ENCODE measurements at regions not wholly inside any gene's neighbourhood (a gene's known extent, or its start where the extent isn't known, plus 50 kb on each side); places are given as distances from the start of the nearest gene placed in this dataset.

- TF ChIP-seq AFF4 (CRISPR knock-in tag; IDR thresholded peaks at IDR 0.05; ENCODE audit: borderline replicate concordance): no peak
- TF ChIP-seq ATF3 (CRISPR knock-in tag; conservative IDR thresholded peaks at IDR 0.05): no peak
Observed at GRCh38 chr7:132023466-132023865, 467.0 kb upstream of the PODXL start (continued).

- TF ChIP-seq ATF1 (CRISPR knock-in tag; IDR thresholded peaks at IDR 0.05) (no peak), TP53 (CRISPR knock-in tag; IDR thresholded peaks at IDR 0.05) (no peak), CBFB (CRISPR knock-in tag; IDR thresholded peaks at IDR 0.05; ENCODE audit: low read depth) (no peak), NR1H2 (CRISPR knock-in tag; IDR thresholded peaks at IDR 0.05) (no peak), ELF4 (CRISPR knock-in tag; IDR thresholded peaks at IDR 0.05; ENCODE audit: low read depth) (no peak), ERG (CRISPR knock-in tag; IDR thresholded peaks at IDR 0.05) (no peak), ZMAT4 (CRISPR knock-in tag; IDR thresholded peaks at IDR 0.05) (no peak), PRDM15 (CRISPR knock-in tag; IDR thresholded peaks at IDR 0.05) (no peak), USF2 (CRISPR knock-in tag; IDR thresholded peaks at IDR 0.05) (no peak), SP1 (CRISPR knock-in tag; conservative IDR thresholded peaks at IDR 0.05) (no peak), RORB (CRISPR knock-in tag; IDR thresholded peaks at IDR 0.05) (no peak)
- TF ChIP-seq, protein P1, sequence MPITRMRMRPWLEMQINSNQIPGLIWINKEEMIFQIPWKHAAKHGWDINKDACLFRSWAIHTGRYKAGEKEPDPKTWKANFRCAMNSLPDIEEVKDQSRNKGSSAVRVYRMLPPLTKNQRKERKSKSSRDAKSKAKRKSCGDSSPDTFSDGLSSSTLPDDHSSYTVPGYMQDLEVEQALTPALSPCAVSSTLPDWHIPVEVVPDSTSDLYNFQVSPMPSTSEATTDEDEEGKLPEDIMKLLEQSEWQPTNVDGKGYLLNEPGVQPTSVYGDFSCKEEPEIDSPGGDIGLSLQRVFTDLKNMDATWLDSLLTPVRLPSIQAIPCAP (CRISPR knock-in tag; IDR thresholded peaks at IDR 0.05): no peak
- TF ChIP-seq, protein P2, sequence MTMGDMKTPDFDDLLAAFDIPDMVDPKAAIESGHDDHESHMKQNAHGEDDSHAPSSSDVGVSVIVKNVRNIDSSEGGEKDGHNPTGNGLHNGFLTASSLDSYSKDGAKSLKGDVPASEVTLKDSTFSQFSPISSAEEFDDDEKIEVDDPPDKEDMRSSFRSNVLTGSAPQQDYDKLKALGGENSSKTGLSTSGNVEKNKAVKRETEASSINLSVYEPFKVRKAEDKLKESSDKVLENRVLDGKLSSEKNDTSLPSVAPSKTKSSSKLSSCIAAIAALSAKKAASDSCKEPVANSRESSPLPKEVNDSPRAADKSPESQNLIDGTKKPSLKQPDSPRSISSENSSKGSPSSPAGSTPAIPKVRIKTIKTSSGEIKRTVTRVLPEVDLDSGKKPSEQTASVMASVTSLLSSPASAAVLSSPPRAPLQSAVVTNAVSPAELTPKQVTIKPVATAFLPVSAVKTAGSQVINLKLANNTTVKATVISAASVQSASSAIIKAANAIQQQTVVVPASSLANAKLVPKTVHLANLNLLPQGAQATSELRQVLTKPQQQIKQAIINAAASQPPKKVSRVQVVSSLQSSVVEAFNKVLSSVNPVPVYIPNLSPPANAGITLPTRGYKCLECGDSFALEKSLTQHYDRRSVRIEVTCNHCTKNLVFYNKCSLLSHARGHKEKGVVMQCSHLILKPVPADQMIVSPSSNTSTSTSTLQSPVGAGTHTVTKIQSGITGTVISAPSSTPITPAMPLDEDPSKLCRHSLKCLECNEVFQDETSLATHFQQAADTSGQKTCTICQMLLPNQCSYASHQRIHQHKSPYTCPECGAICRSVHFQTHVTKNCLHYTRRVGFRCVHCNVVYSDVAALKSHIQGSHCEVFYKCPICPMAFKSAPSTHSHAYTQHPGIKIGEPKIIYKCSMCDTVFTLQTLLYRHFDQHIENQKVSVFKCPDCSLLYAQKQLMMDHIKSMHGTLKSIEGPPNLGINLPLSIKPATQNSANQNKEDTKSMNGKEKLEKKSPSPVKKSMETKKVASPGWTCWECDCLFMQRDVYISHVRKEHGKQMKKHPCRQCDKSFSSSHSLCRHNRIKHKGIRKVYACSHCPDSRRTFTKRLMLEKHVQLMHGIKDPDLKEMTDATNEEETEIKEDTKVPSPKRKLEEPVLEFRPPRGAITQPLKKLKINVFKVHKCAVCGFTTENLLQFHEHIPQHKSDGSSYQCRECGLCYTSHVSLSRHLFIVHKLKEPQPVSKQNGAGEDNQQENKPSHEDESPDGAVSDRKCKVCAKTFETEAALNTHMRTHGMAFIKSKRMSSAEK (CRISPR knock-in tag; IDR thresholded peaks at IDR 0.05; ENCODE audit: borderline replicate concordance): no peak
- CTCF ChIA-PET: interaction anchor here (0.7 kb wide), 1 partner anchor 192 kb away, joined by 3 read pairs; no protein-coding TSS in a partner anchor
- H3K27ac Mint-ChIP-seq: no peak overlapping the region
- no peaks in the 10 kb centered on the region for H3K36me3 Mint-ChIP-seq
- H3K27me3 Mint-ChIP-seq (ENCODE audit: low read depth): no peaks in the 10 kb centered on the region; the same call in none of the 2 replicates
- ATAC-seq (no peak), DNase-seq (ENCODE audit: low spot score) (no peak)
- no peak overlapping the region for H3K4me3 Mint-ChIP-seq
- H3K4me1 Mint-ChIP-seq: no peaks in the 10 kb centered on the region
- POLR2A ChIA-PET: no interaction called here
- H3K9me3 Mint-ChIP-seq: no peaks in the 10 kb centered on the region
Observed at GRCh38 chr7:132022188-132022587, 465.8 kb upstream of the PODXL start.
